ENCODE measurements at regions not wholly inside any gene's neighbourhood (a gene's known extent, or its start where the extent isn't known, plus 50 kb on each side); places are given as distances from the start of the nearest gene placed in this dataset.

- no peak for TF ChIP-seq YY1 (IDR thresholded peaks at IDR 0.05; ENCODE audit: insufficient read depth, insufficient read length)
- no peak for TF ChIP-seq SUZ12 (IDR thresholded peaks at IDR 0.05; ENCODE audit: extremely low read depth, insufficient read depth, insufficient read length)
- TF ChIP-seq ZNF274 (IDR thresholded peaks at IDR 0.05; ENCODE audit: low read depth, low read length) = no peak
These were observed 105.3 kb upstream of the KIRREL3 start for GRCh38 chr11:127105593-127106541.
